SK-MEL-5 (cell line): ENCODE measurements at regions not wholly inside any gene's neighbourhood (a gene's known extent, or its start where the extent isn't known, plus 50 kb on each side); places are given as distances from the start of the nearest gene placed in this dataset.

Source experiments
- DNase-seq: peaks from one replicate; pipeline ENCODE4 v3.0.0-alpha.2; 2016; ENCODE audit warnings: low read depth, low spot score
- in situ Hi-C: cut with HindIII; loops from 2 replicates; pipeline ENCODE4 v1.10.0; 2016; ENCODE audit warnings: low sequenced_read_pairs, high pct_unique_total_duplicates, low pct_unique_long_range_greater_than_20kb

DNA sequence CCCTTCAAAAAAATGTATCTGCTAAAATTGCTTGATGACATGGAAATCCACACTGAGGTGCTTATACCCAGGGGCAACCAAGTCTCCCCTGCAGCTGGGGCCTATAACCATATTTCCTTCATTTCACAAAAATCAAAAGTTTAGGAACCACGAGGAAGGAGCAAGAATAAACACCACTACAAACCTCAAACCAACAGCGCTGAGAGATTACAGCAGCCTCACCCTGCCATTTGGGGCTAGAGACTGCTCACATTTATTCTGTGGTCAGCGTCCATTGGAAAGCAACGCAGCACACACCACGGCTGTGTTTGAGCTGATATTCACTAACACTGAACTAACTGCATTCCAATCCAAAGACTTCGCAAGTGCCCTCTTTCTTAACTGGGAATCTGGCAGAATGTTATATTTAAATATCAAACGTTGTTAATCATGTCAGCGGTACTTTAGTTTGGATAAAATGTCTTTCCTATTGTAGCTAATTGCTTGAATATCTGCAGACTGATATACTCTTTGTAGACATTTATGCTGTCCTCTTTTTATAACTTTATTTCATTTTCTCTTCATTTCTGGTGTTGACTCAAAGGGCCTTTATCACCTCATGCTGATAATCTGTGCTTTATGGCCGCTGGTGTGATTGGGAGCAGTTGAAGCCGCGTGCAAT is 94.6 kb downstream of the FOXA2 start:
- in situ Hi-C loops = no loop called here
- DNase-seq = no peak

DNA sequence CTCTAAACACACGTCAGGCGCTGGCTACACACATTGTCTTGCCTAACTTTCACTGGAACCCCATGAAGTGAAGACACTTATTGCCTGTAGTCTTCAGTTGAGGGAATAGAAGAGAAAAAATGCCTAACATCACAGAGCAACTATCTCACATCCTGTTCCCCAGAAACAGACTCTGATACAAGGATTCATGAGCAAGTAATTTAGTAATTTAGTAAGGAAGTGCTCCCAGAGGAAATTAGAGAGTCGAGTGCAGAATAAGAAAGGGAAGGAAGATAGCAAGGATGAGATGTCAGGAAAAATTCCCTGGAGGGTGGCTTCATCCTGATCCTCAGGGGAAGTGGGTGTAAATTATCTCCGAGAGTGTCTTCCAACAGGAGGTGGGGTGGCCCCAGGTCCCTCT is 104.0 kb downstream of the FOXA2 start:
- DNase-seq = no peak
- in situ Hi-C loops = no loop called here

DNA sequence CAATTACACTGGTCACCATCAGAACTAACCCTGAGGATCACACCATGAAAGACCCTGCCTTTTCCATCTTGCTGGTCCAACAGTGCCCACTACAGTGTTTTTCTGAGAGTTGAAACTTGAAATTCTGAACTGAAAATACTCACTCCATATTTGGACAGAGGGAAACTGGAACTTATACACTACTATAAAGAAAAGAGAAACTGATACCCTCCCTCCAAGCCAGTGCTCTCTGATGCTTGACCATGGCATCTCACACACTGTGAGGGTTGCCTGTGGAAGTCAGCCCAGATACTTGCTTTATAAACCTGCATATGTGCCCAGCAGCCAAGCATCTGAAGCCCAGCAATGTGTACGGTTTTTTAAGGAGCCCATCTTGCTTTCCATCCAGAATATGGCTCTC is 108.7 kb downstream of the FOXA2 start:
- in situ Hi-C loops = no loop called here
- no peak for DNase-seq

DNA sequence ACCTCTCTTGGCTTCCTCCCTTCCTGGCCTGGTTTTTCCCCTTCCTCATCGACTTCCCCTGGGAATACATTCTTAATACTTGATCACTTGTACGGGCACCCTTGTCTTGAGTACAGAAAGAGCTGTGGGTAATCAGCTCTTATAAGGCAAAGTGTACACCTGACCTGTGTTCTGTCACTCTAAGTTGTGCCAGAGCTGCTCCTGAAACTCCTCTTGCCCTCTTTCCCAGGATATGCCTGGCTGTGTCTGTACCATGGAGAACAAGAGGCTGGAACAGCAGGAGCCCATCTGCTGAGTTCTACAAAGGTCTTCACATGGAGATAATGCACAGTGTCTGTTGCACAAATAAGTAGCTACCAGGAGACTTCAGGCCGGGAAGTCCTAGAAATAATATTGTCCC is 110.1 kb downstream of the FOXA2 start:
- in situ Hi-C loops = no loop called here
- DNase-seq = no peak

DNA sequence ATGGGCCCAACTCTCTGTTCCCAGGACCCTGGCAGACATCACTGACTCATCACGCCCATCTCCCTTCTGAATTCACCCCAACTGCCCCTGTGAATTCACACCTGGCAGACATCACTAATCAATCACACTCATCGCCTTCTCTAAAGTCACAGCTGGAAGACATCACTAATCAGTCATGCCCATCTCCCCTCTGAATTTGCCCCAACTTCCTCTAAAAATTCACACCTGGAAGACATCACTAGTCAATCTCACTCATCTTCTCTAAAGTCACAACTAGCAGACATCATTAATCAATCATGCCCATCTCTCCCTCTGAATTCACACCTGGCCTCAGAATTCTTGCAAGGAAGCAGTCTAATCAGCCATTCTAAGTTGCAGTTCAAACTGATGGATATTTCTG is 111.1 kb downstream of the FOXA2 start:
- in situ Hi-C loops = no loop called here
- no peak for DNase-seq

DNA sequence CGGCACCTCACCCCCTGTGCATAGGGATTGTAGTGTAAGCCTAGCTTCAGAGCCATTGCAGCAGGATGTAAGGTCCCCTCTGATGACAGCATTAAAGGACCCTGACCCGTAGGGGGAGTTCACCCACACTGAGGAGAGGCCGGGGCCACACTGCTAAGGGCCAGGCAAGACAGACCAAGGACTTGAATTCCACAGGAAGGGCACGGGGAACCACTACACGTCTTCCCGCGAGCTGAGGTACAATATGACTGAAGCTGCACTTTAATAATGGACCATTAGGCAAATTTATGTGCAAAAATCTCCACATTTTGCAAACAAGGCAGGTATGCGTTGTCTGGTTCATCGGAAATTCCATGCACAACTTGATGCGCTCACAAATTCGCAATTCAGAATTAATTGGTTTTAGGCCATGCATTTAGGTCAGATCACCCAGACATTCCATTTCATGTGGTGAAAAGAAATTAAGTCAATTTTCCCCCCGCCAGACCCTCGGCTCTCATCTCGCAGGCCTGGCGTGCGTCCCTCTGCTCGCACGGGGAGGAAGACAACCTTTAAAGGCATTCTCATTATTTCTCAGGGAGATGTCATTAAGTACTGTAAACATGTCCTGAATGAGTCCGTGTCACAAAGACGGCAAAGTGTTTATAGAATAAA is 111.8 kb downstream of the FOXA2 start:
- DNase-seq = no peak
- in situ Hi-C loops = no loop called here

DNA sequence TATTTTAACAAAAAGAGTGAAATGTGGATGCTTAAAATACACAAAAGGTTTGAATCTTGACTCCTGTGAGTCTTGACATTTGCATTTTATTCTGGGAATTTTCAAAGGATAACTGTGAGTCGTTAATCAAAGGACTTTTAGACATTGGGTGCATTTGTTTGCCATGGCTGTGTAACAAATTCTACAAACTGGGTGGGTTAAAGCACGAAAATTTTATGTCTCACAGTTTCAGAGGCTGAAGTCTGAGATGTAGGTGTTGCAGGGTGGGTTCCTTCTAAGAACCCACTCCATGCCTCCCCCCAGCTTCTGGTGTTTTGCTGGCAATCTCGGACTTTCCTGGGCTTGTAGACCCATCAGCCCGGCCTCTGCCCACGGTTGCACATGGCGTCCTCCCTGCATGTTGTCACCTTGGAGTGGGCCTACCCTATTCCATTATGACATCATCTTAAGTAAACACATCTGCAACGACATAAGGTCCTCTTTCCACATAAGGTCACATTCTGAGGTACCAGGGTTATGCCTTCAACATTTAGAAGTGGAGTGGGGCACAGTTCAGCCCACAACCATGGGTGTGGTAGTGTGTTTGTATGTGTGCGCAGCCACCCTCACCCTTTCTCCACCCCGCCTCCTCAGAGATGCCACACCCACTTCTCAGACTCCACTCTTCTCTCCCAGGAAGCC is 113.1 kb downstream of the FOXA2 start:
- in situ Hi-C loops = no loop called here
- no peak for DNase-seq

DNA sequence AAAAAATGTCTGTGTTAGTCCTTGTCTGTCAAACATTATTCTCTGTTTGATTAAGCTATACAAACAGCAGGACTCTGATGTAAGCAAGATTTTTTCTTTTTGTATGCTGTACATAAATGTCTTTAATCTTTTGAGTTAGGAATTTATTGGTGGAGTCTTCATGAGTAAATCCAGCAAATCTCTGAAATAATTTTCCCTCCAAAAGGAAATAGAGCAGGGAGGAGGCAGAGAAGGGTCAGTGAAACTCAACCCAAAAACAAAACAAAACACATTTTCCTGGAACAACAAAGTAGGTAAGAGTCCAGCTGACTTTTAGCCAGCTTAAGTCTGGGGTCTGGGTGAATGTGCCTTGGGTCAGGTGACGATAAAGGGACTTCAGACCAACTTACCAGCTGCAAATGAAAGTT is 113.7 kb downstream of the FOXA2 start:
- DNase-seq = no peak
- in situ Hi-C loops = no loop called here

DNA sequence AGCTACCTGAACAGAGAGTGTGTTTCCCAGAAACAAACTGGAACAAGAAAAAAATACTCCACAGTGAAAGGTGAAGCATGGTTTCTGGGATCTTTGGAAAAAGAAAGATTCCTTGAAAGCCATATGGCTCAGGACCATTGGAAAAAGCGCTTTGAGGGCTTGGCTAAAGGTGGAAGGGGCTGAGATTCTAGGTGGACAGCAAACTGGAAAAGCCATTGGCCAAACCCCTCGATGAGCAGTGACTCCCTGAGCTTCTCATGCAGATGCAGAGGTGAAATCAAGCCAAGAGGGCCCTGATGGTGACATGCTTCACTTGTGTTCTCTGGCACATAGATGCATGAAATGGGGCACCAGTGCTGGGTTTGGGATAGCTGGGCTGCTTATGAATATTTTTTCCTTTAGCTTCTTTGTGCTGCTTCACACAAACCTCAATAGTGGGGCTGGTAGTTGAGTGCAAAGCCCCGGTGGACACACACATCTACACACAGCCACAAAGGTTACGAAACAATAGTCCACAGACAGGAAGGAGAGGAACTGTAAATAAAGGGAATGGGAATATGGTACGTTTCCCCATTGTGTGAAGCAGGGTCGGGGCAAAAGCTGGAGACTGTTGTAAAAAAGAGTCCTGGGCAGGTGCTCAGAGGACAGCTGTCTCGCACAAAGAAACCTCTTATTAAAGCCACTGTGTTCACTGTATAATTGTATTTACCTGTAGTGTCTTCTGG is 117.8 kb downstream of the FOXA2 start:
- no peak for DNase-seq
- in situ Hi-C loops = no loop called here

DNA sequence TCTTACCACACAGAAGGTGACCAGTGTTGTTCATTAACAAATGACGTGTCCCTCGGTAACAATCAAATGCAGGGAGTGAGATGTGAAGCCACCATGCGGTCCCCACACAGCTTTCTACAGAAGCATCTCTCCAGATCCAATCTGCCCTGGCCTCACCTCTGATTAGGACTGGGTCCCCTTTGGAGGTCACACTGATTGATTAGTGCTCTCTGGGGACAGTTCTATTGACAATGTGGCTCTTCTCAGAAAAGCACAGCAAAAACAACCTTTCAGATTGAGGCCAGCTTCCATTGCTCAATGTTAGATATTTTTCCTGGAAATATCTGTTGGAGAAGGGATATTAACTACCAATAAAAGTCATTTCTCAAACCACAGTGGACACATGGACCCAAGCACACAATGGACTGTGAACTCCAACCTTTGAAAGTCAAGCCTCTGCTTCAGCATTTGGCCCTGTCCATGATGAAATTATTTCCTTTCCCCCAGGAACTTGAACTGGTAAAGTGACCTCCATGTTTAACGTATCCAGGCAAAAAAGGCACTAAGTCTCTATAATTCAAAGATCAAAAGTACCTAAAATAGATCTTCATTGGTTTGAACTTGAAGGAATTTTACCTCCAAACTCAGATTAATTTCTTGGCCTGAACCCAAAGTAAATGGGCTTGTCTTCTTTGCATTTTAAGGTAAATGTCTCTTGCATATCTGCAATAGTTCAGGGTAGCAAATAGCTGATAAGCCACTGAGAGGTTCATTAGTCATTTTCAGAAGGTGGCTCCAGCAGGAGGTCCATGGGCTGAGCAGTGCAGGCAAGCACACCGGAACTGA is 118.5 kb downstream of the FOXA2 start:
- no peak for DNase-seq
- in situ Hi-C loops = no loop called here

DNA sequence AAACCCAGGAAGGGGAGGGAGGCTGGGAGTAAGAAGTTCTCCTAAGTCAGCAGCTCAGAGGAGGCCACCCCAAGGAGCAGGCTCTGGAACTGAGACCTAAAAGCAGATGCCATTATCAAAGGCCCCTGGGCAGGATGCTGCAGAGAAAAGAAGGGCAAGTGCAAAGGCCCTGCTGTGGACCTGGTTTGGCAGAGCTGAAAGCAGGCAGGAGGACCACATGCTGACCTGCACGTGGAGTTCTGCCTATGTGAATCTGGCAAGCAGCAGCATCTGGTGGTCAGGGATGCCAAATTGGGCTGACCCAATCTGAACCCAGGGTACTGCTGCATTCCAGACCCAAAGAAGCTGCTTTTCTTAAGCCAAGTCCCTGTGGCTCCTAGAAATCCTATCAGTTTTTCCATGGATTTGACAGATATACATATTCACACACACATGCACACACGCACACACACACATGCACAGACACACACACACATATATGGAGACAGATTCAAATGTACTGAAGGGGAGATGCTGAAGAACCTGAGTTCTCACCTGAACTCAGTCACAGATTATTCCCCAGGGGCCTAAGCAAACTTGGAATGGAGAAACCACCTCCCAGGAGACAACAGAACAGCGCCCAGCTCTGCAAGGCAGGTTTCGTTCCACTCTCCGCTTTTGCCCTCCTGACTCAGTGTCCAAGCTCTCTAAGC is 119.9 kb downstream of the FOXA2 start:
- no peak for DNase-seq
- in situ Hi-C loops = no loop called here

DNA sequence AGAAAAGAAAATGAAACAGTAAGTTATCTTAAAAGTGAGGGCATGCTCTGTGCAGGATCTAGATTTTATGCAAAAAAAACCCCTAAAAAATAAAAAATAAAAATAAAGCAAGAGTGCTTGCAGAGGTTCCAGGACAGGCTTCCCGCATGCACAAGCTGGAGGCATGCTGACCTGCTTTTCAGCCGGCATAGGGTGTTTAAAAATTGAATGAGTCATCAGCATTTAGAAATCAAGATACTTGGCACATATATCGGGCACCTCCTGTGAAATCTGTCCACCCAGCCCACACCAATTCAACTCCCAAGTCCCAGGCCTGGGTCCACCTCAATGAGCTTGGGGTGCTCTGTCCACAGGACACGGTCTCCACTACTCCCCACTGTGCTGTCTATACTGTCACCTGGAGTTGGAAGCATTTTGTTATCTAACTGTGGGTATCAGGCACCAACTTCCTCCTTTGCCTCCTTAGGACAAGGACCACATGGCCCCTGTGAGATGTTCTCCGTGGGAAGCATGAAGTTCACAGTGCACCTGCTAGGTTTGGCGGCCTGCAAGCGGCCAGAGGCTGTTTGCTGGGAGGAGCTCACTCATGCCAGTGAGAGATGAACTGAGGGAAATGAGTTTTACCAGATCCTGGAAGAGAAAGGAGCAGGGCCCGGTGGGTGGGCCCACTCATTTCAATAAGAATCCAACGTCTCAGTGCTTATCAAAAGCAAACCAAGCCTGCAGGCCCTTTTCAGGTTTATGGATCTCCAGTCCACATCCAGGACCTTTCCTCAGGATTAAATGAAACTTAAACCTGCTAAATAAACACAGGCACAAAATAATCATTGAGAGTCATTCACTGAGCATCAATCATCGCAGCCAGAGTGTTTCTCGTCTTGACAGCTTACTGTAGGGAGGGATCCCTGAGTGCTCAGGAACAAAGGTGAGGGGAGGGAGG is 121.1 kb downstream of the FOXA2 start:
- in situ Hi-C loops = no loop called here
- no peak for DNase-seq

DNA sequence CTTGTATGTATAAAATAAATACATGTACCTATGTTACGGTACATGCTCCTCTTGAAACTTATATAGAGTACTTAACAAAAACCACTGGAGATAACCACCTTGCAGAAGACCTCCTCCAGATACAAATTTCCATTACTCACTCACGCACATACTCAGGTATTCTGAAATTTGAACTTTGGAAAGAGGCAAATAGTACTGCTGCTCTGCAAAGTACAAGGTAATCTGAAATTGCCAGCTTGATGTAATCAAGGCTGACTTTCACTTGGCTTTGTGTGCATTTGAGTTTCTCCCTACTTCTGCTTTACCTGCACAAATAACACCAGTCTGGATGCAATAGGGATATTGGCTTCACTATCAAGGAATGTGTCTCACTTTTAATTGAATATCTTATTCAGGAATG is 123.6 kb downstream of the FOXA2 start:
- DNase-seq = no peak
- in situ Hi-C loops = no loop called here

DNA sequence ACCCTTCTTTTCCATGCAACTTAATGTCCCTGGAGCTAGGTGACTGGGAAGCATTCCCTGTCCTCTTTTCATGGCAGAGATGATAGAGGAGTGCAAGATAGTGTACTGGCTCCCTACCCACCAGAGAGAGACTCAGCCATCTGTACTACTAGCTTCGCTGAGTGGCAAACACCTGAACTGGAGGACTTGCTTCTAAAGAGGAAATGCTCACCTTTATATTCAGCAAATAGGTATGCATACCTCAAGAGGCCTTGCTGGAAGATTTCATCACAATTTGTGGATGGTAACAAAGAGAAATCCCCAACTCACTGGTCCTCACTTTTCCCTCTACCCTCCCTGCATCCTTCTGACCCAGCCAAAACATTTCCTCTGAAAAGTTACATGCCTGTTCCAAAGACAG is 124.1 kb downstream of the FOXA2 start:
- DNase-seq = no peak
- in situ Hi-C loops = no loop called here

DNA sequence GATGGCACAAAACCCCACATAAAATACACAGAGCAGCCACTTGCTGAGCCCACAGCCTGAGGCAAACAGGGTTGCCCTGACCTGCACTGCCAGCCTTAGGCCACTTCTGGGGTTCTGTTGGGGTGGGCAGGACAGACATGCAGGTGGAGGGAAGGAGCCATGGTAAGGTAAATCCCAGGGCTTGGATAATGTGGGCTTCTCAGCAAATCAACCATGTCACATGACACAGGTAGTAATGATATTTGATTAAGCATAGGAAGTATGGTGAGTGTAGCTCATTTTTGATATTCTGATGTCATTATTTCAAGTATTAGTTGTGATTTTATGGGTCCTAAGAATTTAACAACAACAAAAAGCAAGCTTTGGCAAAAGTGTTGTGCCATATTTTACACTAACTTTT is 124.6 kb downstream of the FOXA2 start:
- in situ Hi-C loops = no loop called here
- DNase-seq = no peak

DNA sequence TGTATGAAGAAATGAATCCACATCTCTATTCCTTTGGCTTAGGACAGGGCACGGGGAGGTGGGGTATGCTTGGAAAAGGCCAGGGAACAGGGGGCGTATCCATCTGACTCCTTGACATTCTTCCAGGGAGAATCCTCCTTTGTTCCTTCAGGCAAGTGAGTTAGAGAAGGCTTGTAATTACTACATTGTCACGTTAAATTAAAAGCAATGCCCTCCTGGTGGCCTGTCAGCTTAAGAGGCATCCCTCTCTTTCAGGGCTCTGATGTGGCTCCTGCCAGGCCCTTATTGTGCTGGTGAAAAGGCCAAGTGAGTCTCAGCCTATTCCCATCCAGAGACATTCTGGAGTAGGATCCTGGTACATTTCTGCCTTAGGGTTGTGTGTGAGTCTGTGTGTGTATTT is 128.3 kb downstream of the FOXA2 start:
- DNase-seq = no peak
- in situ Hi-C loops = no loop called here
